Right cardiac atrium (tissue), 5 donors: ENCODE measurements at regions not wholly inside any gene's neighbourhood (a gene's known extent, or its start where the extent isn't known, plus 50 kb on each side); places are given as distances from the start of the nearest gene placed in this dataset.
A peak's percentile ranks its signal among the peaks of the same experiment; 100 is the strongest.
"Not testable (repeated sequence)": the region's sequence is repeated elsewhere in the genome, so short reads cannot be mapped to it uniquely, and the experiment has no call there.

ENCODE experiments used
- ATAC-seq, 2 donors: fragments of 200-7000 bp; cut with Tn5 transposase; one replicate each; pipeline versions ENCODE4 v1.8.0 to v1.9.1; 2020; ENCODE audit warnings: moderate library complexity in 2 of 2, mild to moderate bottlenecking in 1 of 2
- DNase-seq, 3 donors: peaks; one replicate each; pipeline ENCODE4 v3.0.0-alpha.2; 2020
- H3K27ac ChIP-seq: one replicate; pipeline ENCODE4 v1.5.1; 2013; ENCODE audit warnings: mild to moderate bottlenecking, low read length, control low read depth, moderate library complexity
- H3K27me3 ChIP-seq: one replicate; pipeline ENCODE4 v1.6.1; 2013; ENCODE audit not compliant: control insufficient read depth, insufficient read depth
- H3K4me1 ChIP-seq: one replicate; pipeline ENCODE4 v1.6.1; 2013; ENCODE audit warnings: low read length; ENCODE audit not compliant: control insufficient read depth, insufficient read depth
- H3K4me3 ChIP-seq: one replicate; pipeline ENCODE4 v1.5.1; 2013; ENCODE audit warnings: low read length, control low read depth
- H3K9me3 ChIP-seq: one replicate; pipeline ENCODE4 v1.6.1; 2013; ENCODE audit warnings: low read length; ENCODE audit not compliant: control insufficient read depth
- WGBS: extraction: QIAGEN DNeasy Blood & Tissue Kit; methylation state at CpG from one replicate; pipeline ENCODE4 v1.1.7; 2013; 5-methylcytosine and 5-hydroxymethylcytosine counted together
- intact Hi-C, 4 donors: fragments of 100-400 bp; cut with DNase I; formaldehyde crosslinking; loops; one replicate each; pipeline versions ENCODE4 v1.11.0 to v1.14.0; 2022 to 2023
- donor health status: healthy with polysubstance abuse.
- donor health status: DM: no; HTN: yes; CAD: no.
- donor health status: DM: no; HTN: no; CAD: no.
- donor health status: DM: no; HTN: yes; CAD: no; lungs with severe emphysema.
- donor health status: DM: yes; HTN: yes; CAD: no.

GRCh38 chr6:125375821-125376220 is 74.1 kb upstream of the HDDC2 start:
- DNase-seq (no peak), ATAC-seq (no peak)
- no peak overlapping the region for H3K4me3 ChIP-seq
- no peak overlapping the region for H3K27ac ChIP-seq
- no peaks in the 10 kb centered on the region for H3K9me3 ChIP-seq
- no peaks in the 10 kb centered on the region for H3K27me3 ChIP-seq
- intact Hi-C loops, result no loop called here
- H3K4me1 ChIP-seq, result no peaks in the 10 kb centered on the region

DNA sequence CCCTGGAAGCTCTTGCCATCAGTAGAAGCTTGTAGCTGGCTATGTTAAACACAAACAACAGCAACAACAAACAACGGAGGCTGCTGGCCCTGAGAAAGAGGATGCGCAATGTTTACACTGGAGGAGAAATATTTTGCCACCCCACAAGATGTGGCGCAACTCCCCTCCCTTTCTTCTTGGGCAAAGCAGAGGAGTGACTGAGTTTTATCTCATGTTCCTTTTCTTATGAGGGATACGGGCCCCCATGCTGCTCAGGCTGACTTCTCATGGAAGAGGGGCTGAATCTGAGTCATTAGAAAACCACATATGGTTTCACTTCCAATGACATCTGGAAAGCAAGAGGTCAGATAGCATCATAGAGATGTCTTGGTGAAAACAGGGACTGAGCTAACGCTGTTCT is 75.9 kb upstream of the HDDC2 start:
- ATAC-seq (no peak), DNase-seq (no peak)
- H3K4me3 ChIP-seq, result no peak overlapping the region
- intact Hi-C loops, result no loop called here
- no peaks in the 10 kb centered on the region for H3K9me3 ChIP-seq
- no peak overlapping the region for H3K27ac ChIP-seq
- WGBS, result 50% methylated on average over 5 of the region's 5 CpGs
- H3K4me1 ChIP-seq, result no peaks in the 10 kb centered on the region
- no peaks in the 10 kb centered on the region for H3K27me3 ChIP-seq

GRCh38 chr6:125379174-125379573 is 77.4 kb upstream of the HDDC2 start:
- WGBS, result 67% methylated on average over 4 of the region's 4 CpGs
- no peaks in the 10 kb centered on the region for H3K9me3 ChIP-seq
- intact Hi-C loops, result no loop called here
- H3K4me3 ChIP-seq, result no peak overlapping the region
- H3K4me1 ChIP-seq, result no peaks in the 10 kb centered on the region
- no peak overlapping the region for H3K27ac ChIP-seq
- no peak for DNase-seq
- ATAC-seq, result no peak
- H3K27me3 ChIP-seq, result no peaks in the 10 kb centered on the region

- DNase-seq (no peak), ATAC-seq (no peak)
- Histone ChIP-seq H3K9me3 (no peaks in the 10 kb centered on the region), H3K27ac (no peak overlapping the region), H3K4me3 (no peak overlapping the region), H3K4me1 (no peaks in the 10 kb centered on the region), H3K27me3 (no peaks in the 10 kb centered on the region)
- WGBS, result 97% methylated on average over 5 of the region's 5 CpGs
- intact Hi-C loops, result no loop called here
Measured at GRCh38 chr6:125380474-125380873, 78.7 kb upstream of the HDDC2 start.

GRCh38 chr6:125386337-125386736 is 84.6 kb upstream of the HDDC2 start:
- DNase-seq, H3K27me3 ChIP-seq, H3K4me3 ChIP-seq, H3K27ac ChIP-seq, intact Hi-C loops, H3K9me3 ChIP-seq, ATAC-seq, H3K4me1 ChIP-seq: not testable (repeated sequence)
- 96% methylated on average over 1 of the region's 1 CpG for WGBS

GRCh38 chr6:125392682-125393081 is 90.9 kb upstream of the HDDC2 start:
- DNase-seq (no peak), ATAC-seq (no peak)
- peaks cover 2% of the 10 kb centered on the region for H3K27me3 ChIP-seq
- H3K9me3 ChIP-seq, result no peaks in the 10 kb centered on the region
- H3K4me1 ChIP-seq, result no peaks in the 10 kb centered on the region
- H3K4me3 ChIP-seq, result no peak overlapping the region
- H3K27ac ChIP-seq, result no peak overlapping the region
- 73% methylated on average over 3 of the region's 3 CpGs for WGBS
- intact Hi-C loops, result no loop called here

DNA sequence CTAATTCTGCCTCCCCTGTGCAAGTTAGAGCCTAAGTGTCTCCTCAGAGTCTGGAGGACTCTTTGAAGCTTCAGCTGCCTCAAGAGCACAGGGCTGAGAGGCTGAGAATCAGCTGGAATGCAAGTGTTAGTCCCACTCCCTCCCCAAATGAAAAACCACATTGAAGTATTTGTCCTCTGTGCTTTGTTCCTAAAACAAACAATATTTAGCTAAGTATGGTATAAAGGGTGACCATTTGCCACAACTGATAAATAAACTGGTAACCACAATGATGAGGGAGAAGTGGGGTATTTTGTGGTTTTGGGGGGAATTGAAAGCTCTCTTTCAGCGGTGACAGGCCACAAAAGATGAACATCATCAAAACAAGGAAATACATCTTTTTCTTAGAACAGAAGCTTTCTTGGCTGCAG is 91.7 kb upstream of the HDDC2 start:
- H3K9me3 ChIP-seq, result no peaks in the 10 kb centered on the region
- peaks cover 2% of the 10 kb centered on the region for H3K27me3 ChIP-seq
- whole genome bisulfite sequencing, result 79% methylated on average over 1 of the region's 1 CpG
- DNase-seq (no peak), ATAC-seq (no peak)
- no peak overlapping the region for H3K4me3 ChIP-seq
- no peaks in the 10 kb centered on the region for H3K4me1 ChIP-seq
- intact Hi-C loops, result no loop called here
- H3K27ac ChIP-seq, result no peak overlapping the region

DNA sequence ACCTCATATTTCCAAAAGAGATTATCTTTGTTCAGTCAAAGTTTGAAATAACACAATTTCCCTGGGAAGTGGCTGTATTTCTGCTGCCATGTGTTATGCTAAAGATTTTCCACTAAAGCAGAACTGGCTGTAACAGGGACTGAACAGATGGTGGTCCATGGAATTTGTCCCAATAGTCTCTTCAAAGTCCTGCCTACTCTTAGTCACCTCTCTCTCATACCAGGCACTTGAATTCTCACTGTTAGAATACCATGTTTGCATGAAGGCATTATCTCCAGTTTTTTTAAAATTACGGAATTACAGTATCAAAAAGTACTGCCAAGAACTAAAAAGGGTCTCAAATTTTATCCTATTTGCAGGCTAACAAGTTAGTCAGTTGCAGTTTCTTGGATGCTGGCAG is 105.0 kb upstream of the HDDC2 start:
- Histone ChIP-seq H3K9me3 (no peaks in the 10 kb centered on the region), H3K4me1 (no peaks in the 10 kb centered on the region), H3K4me3 (no peak overlapping the region), H3K27ac (no peak overlapping the region), H3K27me3 (no peaks in the 10 kb centered on the region)
- no peak for DNase-seq
- ATAC-seq, result no peak
- WGBS, result 80% methylated on average over 1 of the region's 1 CpG
- intact Hi-C loops, result no loop called here

GRCh38 chr6:125414507-125414906 is 112.7 kb upstream of the HDDC2 start:
- DNase-seq (no peak), ATAC-seq (no peak)
- intact Hi-C loops, result no loop called here
- Histone ChIP-seq H3K27ac (no peak overlapping the region), H3K27me3 (no peaks in the 10 kb centered on the region), H3K4me3 (no peak overlapping the region), H3K9me3 (no peaks in the 10 kb centered on the region), H3K4me1 (no peaks in the 10 kb centered on the region)
- WGBS, result 79% methylated on average over 2 of the region's 2 CpGs

- intact Hi-C loops, result no loop called here
- no peak overlapping the region for H3K27ac ChIP-seq
- H3K4me1 ChIP-seq, result peaks cover under 1% of the 10 kb centered on the region
- no peaks in the 10 kb centered on the region for H3K9me3 ChIP-seq
- WGBS, result 89% methylated on average over 1 of the region's 1 CpG
- no peaks in the 10 kb centered on the region for H3K27me3 ChIP-seq
- no peak for ATAC-seq
- H3K4me3 ChIP-seq, result no peak overlapping the region
- no peak for DNase-seq
Measured at GRCh38 chr6:125415913-125416312, 114.1 kb upstream of the HDDC2 start.

GRCh38 chr6:125421836-125422235 is 120.1 kb upstream of the HDDC2 start:
- intact Hi-C loops, result no loop called here
- peak; percentile 87 for ATAC-seq
- Histone ChIP-seq H3K4me1 (peaks cover 3% of the 10 kb centered on the region), H3K4me3 (no peak overlapping the region), H3K9me3 (no peaks in the 10 kb centered on the region), H3K27me3 (no peaks in the 10 kb centered on the region), H3K27ac (no peak overlapping the region)
- peak; percentile 51 to 77 (median 72) for DNase-seq
- WGBS, result 19% methylated on average over 9 of the region's 9 CpGs

DNA sequence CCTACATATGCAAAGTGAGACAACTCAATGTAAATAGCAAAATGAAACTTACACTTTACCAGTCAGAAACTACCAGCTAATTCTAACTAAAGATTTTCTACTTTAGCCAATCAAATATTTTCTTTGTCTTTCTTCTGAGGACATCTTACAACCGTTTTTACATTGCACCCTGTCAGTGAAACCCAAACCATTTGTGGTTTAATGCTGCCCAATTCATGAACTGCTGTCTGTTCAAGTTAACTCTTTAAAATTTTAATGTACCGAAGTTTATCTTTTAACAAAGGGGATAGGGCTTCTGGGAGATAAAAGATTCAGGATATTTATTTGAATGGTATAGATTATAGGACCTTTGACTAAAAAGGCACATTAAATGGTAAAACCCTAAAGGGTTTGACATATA is 121.3 kb upstream of the HDDC2 start:
- ATAC-seq, result no peak
- DNase-seq, result no peak
- Histone ChIP-seq H3K27me3 (no peaks in the 10 kb centered on the region), H3K4me3 (no peak overlapping the region), H3K27ac (no peak overlapping the region), H3K4me1 (peaks cover 3% of the 10 kb centered on the region), H3K9me3 (no peaks in the 10 kb centered on the region)
- 53% methylated on average over 2 of the region's 2 CpGs for WGBS
- intact Hi-C loops, result no loop called here
